Parathyroid adenoma (tissue), 2 donors: ENCODE measurements at regions not wholly inside any gene's neighbourhood (a gene's known extent, or its start where the extent isn't known, plus 50 kb on each side); places are given as distances from the start of the nearest gene placed in this dataset.

Source experiments
- H2AFZ ChIP-seq: fragments of 300-600 bp; sonication (generic); one replicate; pipeline ENCODE4 v1.7.0; 2017; ENCODE audit warnings: antibody characterized with exemption, mild to moderate bottlenecking
- H3K27ac ChIP-seq: fragments of 300-600 bp; sonication (generic); one replicate; pipeline ENCODE4 v1.7.0; 2017
- H3K27me3 ChIP-seq: fragments of 300-600 bp; sonication (generic); one replicate; pipeline ENCODE4 v1.7.0; 2017; ENCODE audit warnings: low read length; ENCODE audit not compliant: control insufficient read depth, insufficient read depth
- H3K36me3 ChIP-seq: fragments of 300-600 bp; sonication (generic); one replicate; pipeline ENCODE4 v1.7.0; 2017; ENCODE audit warnings: low read length; ENCODE audit not compliant: control insufficient read depth, insufficient read depth
- H3K4me1 ChIP-seq: fragments of 300-600 bp; sonication (generic); one replicate; pipeline ENCODE4 v1.7.0; 2017; ENCODE audit warnings: control low read depth
- H3K4me2 ChIP-seq: fragments of 300-600 bp; sonication (generic); one replicate; pipeline ENCODE4 v1.7.0; 2017; ENCODE audit warnings: low read length
- H3K4me3 ChIP-seq: fragments of 300-600 bp; sonication (generic); one replicate; pipeline ENCODE4 v1.7.0; 2017; ENCODE audit warnings: low read depth, low read length
- H3K79me2 ChIP-seq: fragments of 300-600 bp; sonication (generic); one replicate; pipeline ENCODE4 v1.7.0; 2017; ENCODE audit warnings: control low read depth
- H3K9ac ChIP-seq: fragments of 300-600 bp; sonication (generic); one replicate; pipeline ENCODE4 v1.7.0; 2017; ENCODE audit warnings: mild to moderate bottlenecking
- H3K9me3 ChIP-seq: fragments of 300-600 bp; sonication (generic); one replicate; pipeline ENCODE4 v1.7.0; 2017; ENCODE audit warnings: low read length; ENCODE audit not compliant: control insufficient read depth
- CTCF ChIP-seq: fragments of 300-600 bp; sonication (generic); IDR thresholded peaks from one replicate; pipeline ENCODE4 v1.7.0; 2017; ENCODE audit warnings: antibody characterized with exemption, mild to moderate bottlenecking
- donor health status: primary hyperparathyroidism.

GRCh38 chr17:72488555-72489271 lies 367.9 kb downstream of the SOX9 start:
- Histone ChIP-seq H3K4me1 (no peaks in the 10 kb centered on the region), H3K36me3 (no peaks in the 10 kb centered on the region), H3K79me2 (no peaks in the 10 kb centered on the region), H3K27me3 (no peaks in the 10 kb centered on the region), H3K9ac (no peak overlapping the region), H2AFZ (no peak overlapping the region), H3K4me2 (no peak overlapping the region), H3K4me3 (no peak overlapping the region), H3K27ac (no peak overlapping the region), H3K9me3 (no peaks in the 10 kb centered on the region)
- no peak for TF ChIP-seq CTCF

GRCh38 chr17:72489272-72489641 lies 368.4 kb downstream of the SOX9 start:
- Histone ChIP-seq H3K27ac (no peak overlapping the region), H3K27me3 (no peaks in the 10 kb centered on the region)

GRCh38 chr17:72491102-72491501 lies 370.3 kb downstream of the SOX9 start:
- no peak overlapping the region for H3K4me3 ChIP-seq
- H3K9ac ChIP-seq: no peak overlapping the region
- H3K4me2 ChIP-seq: no peak overlapping the region
- no peaks in the 10 kb centered on the region for H3K27me3 ChIP-seq
- H2AFZ ChIP-seq: no peak overlapping the region
- TF ChIP-seq CTCF: no peak
- no peaks in the 10 kb centered on the region for H3K36me3 ChIP-seq
- no peak overlapping the region for H3K27ac ChIP-seq
- H3K4me1 ChIP-seq: no peaks in the 10 kb centered on the region
- no peaks in the 10 kb centered on the region for H3K9me3 ChIP-seq
- H3K79me2 ChIP-seq: no peaks in the 10 kb centered on the region

More at GRCh38 chr17:72489272-72489641, 368.4 kb downstream of the SOX9 start:
- Histone ChIP-seq H3K4me3 (no peak overlapping the region), H3K9ac (no peak overlapping the region), H3K79me2 (no peaks in the 10 kb centered on the region), H3K9me3 (no peaks in the 10 kb centered on the region), H3K36me3 (no peaks in the 10 kb centered on the region), H3K4me1 (no peaks in the 10 kb centered on the region), H3K4me2 (no peak overlapping the region), H2AFZ (no peak overlapping the region)
- no peak for TF ChIP-seq CTCF

- no peak overlapping the region for H3K4me3 ChIP-seq
- no peaks in the 10 kb centered on the region for H3K36me3 ChIP-seq
- H3K79me2 ChIP-seq: no peaks in the 10 kb centered on the region
- H3K4me2 ChIP-seq: no peak overlapping the region
- H3K27ac ChIP-seq: no peak overlapping the region
- no peaks in the 10 kb centered on the region for H3K27me3 ChIP-seq
- H3K9ac ChIP-seq: no peak overlapping the region
- H2AFZ ChIP-seq: no peak overlapping the region
- H3K4me1 ChIP-seq: no peaks in the 10 kb centered on the region
- H3K9me3 ChIP-seq: no peaks in the 10 kb centered on the region
- TF ChIP-seq CTCF: no peak
Measured at GRCh38 chr17:72492494-72492893, 371.7 kb downstream of the SOX9 start.

GRCh38 chr17:72492941-72493340 lies 372.1 kb downstream of the SOX9 start:
- Histone ChIP-seq H3K9me3 (no peaks in the 10 kb centered on the region), H3K27me3 (no peaks in the 10 kb centered on the region), H3K4me3 (no peak overlapping the region), H3K27ac (no peak overlapping the region), H3K9ac (no peak overlapping the region), H2AFZ (no peak overlapping the region), H3K79me2 (no peaks in the 10 kb centered on the region), H3K36me3 (no peaks in the 10 kb centered on the region), H3K4me2 (no peak overlapping the region), H3K4me1 (no peaks in the 10 kb centered on the region)
- no peak for TF ChIP-seq CTCF
